Ovary (tissue), 7 donors: ENCODE measurements at regions not wholly inside any gene's neighbourhood (a gene's known extent, or its start where the extent isn't known, plus 50 kb on each side); places are given as distances from the start of the nearest gene placed in this dataset.

Experiments
- DNase-seq, 5 donors: peaks; one replicate each; pipeline ENCODE4 v3.0.0-alpha.2; 2019 to 2020
- H3K27ac ChIP-seq, 2 donors: fragments of 200-600 bp; one replicate each; pipeline versions ENCODE4 v1.5.1 to v1.8.0; 2019 to 2022
- H3K27me3 ChIP-seq: fragments of 200-600 bp; one replicate; pipeline ENCODE4 v1.8.0; 2022
- H3K36me3 ChIP-seq: fragments of 200-600 bp; sonication (generic); one replicate; pipeline ENCODE4 v1.5.1; 2019
- H3K4me1 ChIP-seq: one replicate; pipeline ENCODE4 v1.8.1; 2013; ENCODE audit warnings: mild to moderate bottlenecking, moderate library complexity; ENCODE audit not compliant: insufficient read depth
- H3K4me3 ChIP-seq: fragments of 200-600 bp; sonication (generic); one replicate; pipeline ENCODE4 v1.5.1; 2017
- H3K9me3 ChIP-seq, 2 donors: fragments of 200-600 bp in 1 of 2; sonication (generic) in 1 of 2; one replicate each; pipeline versions ENCODE4 v1.5.1 to v1.8.1; 2013 to 2019; ENCODE audit warnings: mild to moderate bottlenecking in 1 of 2, moderate library complexity in 1 of 2
- CTCF ChIP-seq, 3 donors: fragments of 450-650 bp in 2 of 3; fragments of 200-600 bp in 1 of 3; IDR thresholded peaks; one replicate each; pipeline versions ENCODE4 v1.5.1 to v1.8.0; 2016 to 2022; ENCODE audit warnings: antibody characterized with exemption in 3 of 3, mild to moderate bottlenecking in 1 of 3
- EP300 ChIP-seq: sonication (generic); formaldehyde crosslinking; IDR thresholded peaks from one replicate; pipeline ENCODE4 v1.6.1; 2017; ENCODE audit warnings: antibody characterized with exemption
- POLR2A ChIP-seq: fragments of 450-650 bp; IDR thresholded peaks from one replicate; pipeline ENCODE4 v1.6.1; 2017; ENCODE audit warnings: antibody characterized with exemption, mild to moderate bottlenecking, moderate library complexity
- WGBS, 3 donors: extraction: QIAGEN DNeasy Blood & Tissue Kit in 1 of 3; methylation state at CpG; one replicate each; pipeline versions ENCODE4 v1.1.5 to v1.1.7; 2013 to 2017; 5-methylcytosine and 5-hydroxymethylcytosine counted together
- intact Hi-C, 4 donors: fragments of 100-400 bp; cut with DNase I; formaldehyde crosslinking; loops; one replicate each; pipeline versions ENCODE4 v1.11.0 to v1.15.1; 2022 to 2023
- donor health status: DM: no; HTN: no; CAD: no; lungs with moderate emphysema.
- donor health status: DM: no; HTN: no; CAD: no.
- donor health status: Bipolar disorder and iron deficiency.
- donor health status: DM: no; HTN: no; CAD: no.
- donor health status: DM: yes; HTN: yes; CAD: no.

DNA sequence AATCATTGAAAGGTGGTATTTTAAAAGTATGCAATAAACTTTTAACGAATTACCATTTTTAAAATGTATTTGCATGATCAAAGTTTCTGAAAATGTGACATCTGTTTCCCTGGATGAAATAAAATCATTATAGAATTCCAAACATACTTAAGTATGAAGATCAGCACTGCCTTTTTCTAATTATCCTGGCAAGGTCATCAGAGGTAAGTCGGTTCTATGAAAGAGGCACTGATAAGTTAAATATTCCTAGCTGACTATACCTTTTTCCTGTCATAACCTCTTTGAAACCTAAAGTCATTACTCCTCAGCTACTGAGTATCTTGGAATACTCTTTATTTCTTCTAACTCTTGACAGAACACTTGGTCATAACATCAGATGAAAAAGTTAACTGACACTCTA is 406.1 kb upstream of the ALCAM start:
- TF ChIP-seq POLR2A: no peak
- TF ChIP-seq EP300: no peak
- intact Hi-C loops: no loop called here
- H3K27me3 ChIP-seq: no peaks in the 10 kb centered on the region

DNA sequence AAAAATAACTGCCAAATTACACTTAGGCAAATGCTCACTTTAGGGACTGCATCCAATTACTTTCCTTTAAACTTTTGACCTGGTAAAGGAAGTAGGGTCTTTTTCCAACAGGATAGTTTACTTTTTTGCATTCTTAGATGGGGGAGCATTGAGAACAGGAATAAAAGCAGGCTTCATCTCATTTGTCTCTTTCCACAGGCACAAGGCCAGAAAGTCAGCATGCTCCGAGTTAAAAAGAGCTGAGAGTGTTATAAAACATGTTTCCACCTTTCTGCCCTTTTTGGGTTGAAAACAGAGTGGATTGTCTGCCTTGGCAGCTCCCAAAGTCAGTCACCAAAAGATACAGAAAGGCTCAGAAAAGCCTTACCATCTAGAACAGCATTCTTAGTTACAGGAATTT is 404.9 kb upstream of the ALCAM start:
- Histone ChIP-seq H3K9me3 (no peaks in the 10 kb centered on the region), H3K4me3 (no peak overlapping the region), H3K27me3 (no peaks in the 10 kb centered on the region), H3K4me1 (peaks cover 1% of the 10 kb centered on the region), H3K36me3 (no peaks in the 10 kb centered on the region), H3K27ac (no peak overlapping the region)
- TF ChIP-seq EP300: no peak
- no peak for TF ChIP-seq CTCF (IDR thresholded peaks at IDR 0.05)
- DNase-seq: peak in 1 of 5 donors; percentile 39
- 0 to 6% (median 0%) methylated on average over 1 of the region's 1 CpG for WGBS, 3 donors
- intact Hi-C loops: no loop called here

More for the DNA sequence above, 406.1 kb upstream of the ALCAM start:
- H3K36me3 ChIP-seq: no peaks in the 10 kb centered on the region
- H3K4me1 ChIP-seq: peaks cover 1% of the 10 kb centered on the region
- no peaks in the 10 kb centered on the region for H3K9me3 ChIP-seq
- H3K27ac ChIP-seq: no peak overlapping the region
- H3K4me3 ChIP-seq: no peak overlapping the region
- no peak for DNase-seq
- 59 to 63% (median 63%) methylated on average over 2 of the region's 2 CpGs for WGBS, 3 donors

GRCh38 chr3:104974316-104974715 is 392.4 kb upstream of the ALCAM start:
- TF ChIP-seq POLR2A (no peak), EP300 (no peak), CTCF (IDR thresholded peaks at IDR 0.05) (no peak)
- Histone ChIP-seq H3K36me3 (no peaks in the 10 kb centered on the region), H3K4me1 (no peaks in the 10 kb centered on the region), H3K9me3 (no peaks in the 10 kb centered on the region), H3K27me3 (no peaks in the 10 kb centered on the region), H3K27ac (no peak overlapping the region), H3K4me3 (no peak overlapping the region)
- intact Hi-C loops: no loop called here
- WGBS, 3 donors: 85 to 94% (median 92%) methylated on average over 5 of the region's 5 CpGs
- DNase-seq: no peak

GRCh38 chr3:104977719-104978118 is 389.0 kb upstream of the ALCAM start:
- H3K27me3 ChIP-seq: no peaks in the 10 kb centered on the region
- H3K27ac ChIP-seq: no peak overlapping the region
- TF ChIP-seq CTCF (IDR thresholded peaks at IDR 0.05): no peak
- no peak for TF ChIP-seq POLR2A
- TF ChIP-seq EP300: no peak
- intact Hi-C loops: no loop called here
- no peak overlapping the region for H3K4me3 ChIP-seq
- H3K36me3 ChIP-seq: no peaks in the 10 kb centered on the region
- 94 to 97% (median 94%) methylated on average over 3 of the region's 3 CpGs for WGBS, 3 donors
- H3K9me3 ChIP-seq: no peaks in the 10 kb centered on the region
- DNase-seq: no peak
- H3K4me1 ChIP-seq: no peaks in the 10 kb centered on the region

- intact Hi-C loops: no loop called here
- WGBS, 3 donors: 98 to 100% (median 99%) methylated on average over 1 of the region's 1 CpG
- Histone ChIP-seq H3K9me3 (no peaks in the 10 kb centered on the region), H3K4me3 (no peak overlapping the region), H3K36me3 (no peaks in the 10 kb centered on the region), H3K27me3 (no peaks in the 10 kb centered on the region), H3K27ac (no peak overlapping the region), H3K4me1 (no peaks in the 10 kb centered on the region)
- DNase-seq: no peak
- TF ChIP-seq CTCF (IDR thresholded peaks at IDR 0.05) (no peak), EP300 (no peak), POLR2A (no peak)
Observed at GRCh38 chr3:104982130-104982529, 384.6 kb upstream of the ALCAM start.
